GM21390 (cell line): ENCODE measurements at regions not wholly inside any gene's neighbourhood (a gene's known extent, or its start where the extent isn't known, plus 50 kb on each side); places are given as distances from the start of the nearest gene placed in this dataset.
"Not testable (repeated sequence)": the region's sequence is repeated elsewhere in the genome, so short reads cannot be mapped to it uniquely, and the experiment has no call there.

Experiments used
- ATAC-seq: cut with Tn5 transposase; IDR thresholded peaks from one replicate; pipeline ENCODE4 v1.9.1; 2021; ENCODE audit not compliant: unreplicated experiment

- ATAC-seq, result no peak
Observed at GRCh38 chr4:160375772-160376452, 1273.0 kb downstream of the RAPGEF2 start.

GRCh38 chr4:160386846-160387245, 1284.0 kb downstream of the RAPGEF2 start:
- ATAC-seq, result no peak

- ATAC-seq, result no peak
Observed at GRCh38 chr4:160399826-160400225, 1296.9 kb downstream of the RAPGEF2 start.

- no peak for ATAC-seq
Observed at GRCh38 chr4:160403081-160403480, 1300.2 kb downstream of the RAPGEF2 start.

GRCh38 chr4:160406263-160406825, 1303.5 kb downstream of the RAPGEF2 start:
- ATAC-seq, result no peak

- no peak for ATAC-seq
Observed at GRCh38 chr4:160414496-160414895, 1311.6 kb downstream of the RAPGEF2 start.

- no peak for ATAC-seq
Observed at GRCh38 chr4:160423879-160424451, 1321.1 kb downstream of the RAPGEF2 start.

- ATAC-seq, result no peak
Observed at GRCh38 chr4:160426233-160426632, 1323.4 kb downstream of the RAPGEF2 start.

- no peak for ATAC-seq
Observed at GRCh38 chr4:160450876-160451275, 1348.0 kb downstream of the RAPGEF2 start.

- not testable (repeated sequence) for ATAC-seq
Observed at GRCh38 chr4:160481696-160482690, 1379.1 kb downstream of the RAPGEF2 start.

- ATAC-seq, result no peak
Observed at GRCh38 chr4:160485071-160485687, 1382.3 kb downstream of the RAPGEF2 start.

- no peak for ATAC-seq
Observed at GRCh38 chr4:160492181-160492580, 1389.3 kb downstream of the RAPGEF2 start.

- no peak for ATAC-seq
Observed at GRCh38 chr4:160493206-160493605, 1390.3 kb downstream of the RAPGEF2 start.

- no peak for ATAC-seq
Observed at GRCh38 chr4:160495356-160495755, 1392.5 kb downstream of the RAPGEF2 start.

- ATAC-seq, result no peak
Observed at GRCh38 chr4:160498211-160498610, 1395.3 kb downstream of the RAPGEF2 start.

GRCh38 chr4:160505724-160506123, 1402.8 kb downstream of the RAPGEF2 start:
- ATAC-seq, result no peak

- ATAC-seq, result no peak
Observed at GRCh38 chr4:160510928-160511327, 1408.0 kb downstream of the RAPGEF2 start.

- no peak for ATAC-seq
Observed at GRCh38 chr4:160514126-160514525, 1411.2 kb downstream of the RAPGEF2 start.

GRCh38 chr4:160523231-160523630, 1420.4 kb downstream of the RAPGEF2 start:
- no peak for ATAC-seq

- ATAC-seq, result no peak
Observed at GRCh38 chr4:160537681-160538080, 1434.8 kb downstream of the RAPGEF2 start.

- ATAC-seq, result no peak
Observed at GRCh38 chr4:160546201-160546600, 1443.3 kb downstream of the RAPGEF2 start.
